NCI-H446 treated with DMSO at 0.1 percent for 48 hours (cell line): ENCODE measurements at regions not wholly inside any gene's neighbourhood (a gene's known extent, or its start where the extent isn't known, plus 50 kb on each side); places are given as distances from the start of the nearest gene placed in this dataset.

Source experiments
- DNase-seq: peaks from one replicate; lab custom pipeline; 2025; lab: John Stamatoyannopoulos, UW

- no peak for DNase-seq
Measured at GRCh38 chr4:125140966-125141495, 173.7 kb upstream of the FAT4 start.

DNA sequence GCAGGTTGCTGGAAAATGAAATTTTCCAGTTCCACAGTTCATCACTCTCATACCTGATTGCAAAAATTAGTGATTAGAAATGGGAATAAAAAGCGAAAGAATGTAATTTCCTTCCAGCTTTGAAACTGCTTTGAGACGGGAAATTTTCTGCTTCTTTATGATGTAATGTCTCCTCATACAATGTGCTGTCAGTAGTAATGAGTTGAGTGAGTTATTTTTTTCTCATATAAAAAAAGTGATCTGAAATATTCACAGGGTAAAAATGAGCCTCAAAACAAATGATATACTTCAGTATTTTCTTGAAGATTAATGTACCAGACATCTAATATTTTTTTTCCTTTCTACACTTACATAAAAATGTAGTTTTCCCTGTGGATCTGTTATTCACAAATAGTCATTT is 179.1 kb upstream of the FAT4 start:
- DNase-seq, result no peak

GRCh38 chr4:125132729-125133128 is 182.0 kb upstream of the FAT4 start:
- no peak for DNase-seq

DNA sequence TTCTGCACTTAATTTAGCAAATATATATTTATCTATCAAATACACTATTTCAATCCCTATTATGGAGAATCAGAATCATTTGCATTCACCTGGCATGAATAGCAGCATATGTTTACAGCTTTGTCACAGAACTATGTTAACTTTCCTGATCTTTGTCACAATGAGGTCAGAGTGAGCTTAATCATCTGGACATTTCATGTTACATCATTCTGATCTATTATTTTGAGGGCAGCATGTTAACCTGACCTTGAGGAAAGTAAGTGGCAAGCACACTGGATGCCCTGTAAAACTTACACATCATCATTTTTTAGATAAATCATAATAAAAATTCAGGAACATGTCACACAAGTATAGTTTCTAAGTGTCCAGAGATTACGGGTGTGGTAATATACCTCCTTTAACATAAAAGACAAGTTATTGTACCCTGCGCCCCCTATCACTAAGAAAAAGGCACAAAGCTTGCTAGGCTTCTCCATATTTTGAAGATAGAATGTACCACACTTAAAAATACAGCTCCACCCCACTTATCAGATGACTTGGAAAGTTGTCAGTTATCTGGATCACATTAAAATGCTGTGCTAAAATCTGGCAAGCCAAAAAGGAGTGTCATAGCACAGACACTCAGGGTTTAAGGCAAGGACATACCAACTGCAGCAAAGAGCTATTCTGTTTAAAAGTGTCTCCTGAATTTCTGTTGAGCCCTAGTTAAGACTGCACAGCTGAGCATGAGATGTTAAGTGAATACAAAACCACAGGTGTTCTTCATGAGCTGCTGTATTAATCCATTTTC is 182.7 kb upstream of the FAT4 start:
- DNase-seq, result no peak

- DNase-seq, result no peak
Measured at GRCh38 chr4:125125276-125125675, 189.5 kb upstream of the FAT4 start.

DNA sequence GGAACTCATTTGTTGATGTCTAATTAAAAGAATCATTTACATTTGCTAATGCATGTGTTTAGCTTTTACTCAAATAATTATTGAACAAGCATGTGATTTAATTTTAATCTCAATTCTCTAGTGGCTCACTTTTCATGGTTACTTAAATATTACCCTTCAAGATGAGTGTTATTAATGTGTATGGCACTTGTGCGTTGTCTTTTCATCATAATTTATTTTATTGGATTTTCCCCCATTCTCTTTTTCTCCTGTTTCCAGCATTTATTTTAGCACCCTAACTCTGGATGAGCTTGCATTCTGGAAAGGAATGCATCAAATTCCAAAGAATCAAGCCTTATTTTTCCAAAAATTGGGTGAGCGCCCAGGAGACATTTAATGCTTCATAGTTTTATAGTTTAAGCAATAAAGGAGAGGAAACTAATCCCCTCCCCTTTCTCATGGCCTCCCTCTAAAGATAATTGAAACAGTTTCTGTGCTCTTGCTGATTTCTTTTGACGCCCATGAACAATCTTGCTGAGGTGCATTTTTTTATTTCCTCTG is 191.1 kb upstream of the FAT4 start:
- DNase-seq, result peak; percentile 9

DNA sequence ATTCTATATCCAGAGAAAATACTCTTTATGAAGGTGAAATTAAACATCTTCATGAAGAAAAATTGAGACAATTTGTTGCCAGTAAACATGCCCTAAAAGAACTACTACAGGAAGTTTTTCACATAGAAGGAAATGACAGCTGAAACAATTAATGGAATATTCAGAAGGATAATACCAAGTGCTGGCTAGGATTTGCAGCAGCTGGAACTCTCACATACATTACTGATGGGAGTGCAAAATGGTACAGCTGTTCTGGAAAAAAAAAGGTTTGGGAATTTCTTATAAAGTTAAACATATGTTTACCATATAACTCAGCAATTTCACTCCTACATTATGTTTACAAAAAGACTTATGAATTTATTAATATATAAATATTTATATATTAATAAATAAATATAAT is 193.2 kb upstream of the FAT4 start:
- DNase-seq, result no peak

DNA sequence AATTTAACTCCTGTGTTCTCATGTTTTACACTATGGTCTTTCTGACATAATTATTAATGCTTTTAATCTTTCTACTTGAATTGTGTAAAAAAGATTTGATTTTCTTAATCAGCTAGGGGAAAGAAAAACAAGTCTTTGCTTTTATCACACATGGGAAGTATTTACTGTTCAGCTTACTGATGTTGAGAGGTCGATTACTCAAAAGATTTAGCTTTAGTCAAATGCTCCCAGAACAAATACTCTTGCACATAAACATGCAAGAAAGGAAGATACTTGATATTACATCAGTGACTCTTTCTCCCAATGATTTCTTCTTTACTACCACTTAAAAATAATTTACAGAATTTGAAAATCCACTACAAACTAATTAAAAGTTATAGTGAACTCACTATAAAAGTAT is 198.3 kb upstream of the FAT4 start:
- DNase-seq, result no peak

DNA sequence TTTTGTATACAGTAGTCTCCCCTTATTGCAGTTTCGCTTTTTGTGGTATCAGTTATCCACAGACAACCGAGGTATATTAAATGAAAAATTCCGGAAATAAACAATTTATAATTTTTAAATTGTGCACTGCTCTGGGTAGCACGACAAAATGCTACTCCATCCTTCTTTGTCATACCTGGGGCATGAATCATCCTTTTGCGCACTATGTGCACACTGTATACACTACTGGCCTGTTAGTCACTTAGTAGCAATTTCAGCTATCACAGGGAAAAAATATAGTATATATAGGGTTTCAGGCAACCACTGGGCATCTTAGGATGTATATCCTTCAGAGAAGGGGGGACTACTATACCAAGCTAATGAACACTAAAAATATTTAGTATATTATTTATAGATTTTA is 198.8 kb upstream of the FAT4 start:
- DNase-seq, result no peak

GRCh38 chr4:125115476-125115875 is 199.3 kb upstream of the FAT4 start:
- DNase-seq, result no peak

- no peak for DNase-seq
Measured at GRCh38 chr4:125112536-125112935, 202.2 kb upstream of the FAT4 start.

DNA sequence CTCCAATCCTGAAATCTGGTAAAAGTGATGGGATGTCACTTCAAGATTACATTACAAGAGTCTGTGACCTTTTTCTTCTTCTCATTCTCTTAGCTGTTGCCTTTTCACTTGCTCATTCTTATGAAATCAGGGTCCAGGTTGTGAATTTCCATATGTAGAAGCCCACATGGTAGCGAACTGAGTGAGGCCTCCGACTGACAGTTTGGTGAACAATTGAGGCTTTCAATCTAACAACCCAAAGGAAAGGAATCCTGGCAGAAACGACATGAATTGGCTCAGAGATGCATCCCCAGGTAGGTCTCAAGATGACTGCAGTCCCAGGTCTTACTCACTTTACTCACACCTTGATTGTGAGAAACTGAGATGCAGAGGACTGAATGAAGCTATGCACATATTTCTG is 203.4 kb upstream of the FAT4 start:
- DNase-seq, result no peak

DNA sequence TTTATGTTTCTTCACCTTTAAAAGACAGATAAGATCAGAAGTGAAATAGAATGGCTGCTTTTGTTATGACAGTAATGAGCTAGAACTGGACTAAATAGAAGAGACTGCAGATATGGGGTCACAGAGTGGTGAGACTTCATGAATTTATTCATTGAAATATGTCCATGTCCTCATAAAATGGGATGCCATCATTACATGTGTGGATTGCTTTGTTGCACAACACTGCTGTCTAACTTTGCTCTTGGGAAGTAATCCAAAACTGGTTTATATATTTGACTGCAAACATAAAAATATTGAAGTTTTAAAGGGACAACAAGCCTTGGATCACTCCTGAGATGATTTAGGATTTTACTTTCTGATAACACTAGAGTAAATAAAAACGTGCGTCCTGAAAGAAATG is 209.2 kb upstream of the FAT4 start:
- DNase-seq, result no peak

- no peak for DNase-seq
Measured at GRCh38 chr4:125104616-125105015, 210.1 kb upstream of the FAT4 start.

GRCh38 chr4:125101719-125102118 is 213.0 kb upstream of the FAT4 start:
- DNase-seq, result no peak

GRCh38 chr4:125097729-125098128 is 217.0 kb upstream of the FAT4 start:
- DNase-seq, result no peak

DNA sequence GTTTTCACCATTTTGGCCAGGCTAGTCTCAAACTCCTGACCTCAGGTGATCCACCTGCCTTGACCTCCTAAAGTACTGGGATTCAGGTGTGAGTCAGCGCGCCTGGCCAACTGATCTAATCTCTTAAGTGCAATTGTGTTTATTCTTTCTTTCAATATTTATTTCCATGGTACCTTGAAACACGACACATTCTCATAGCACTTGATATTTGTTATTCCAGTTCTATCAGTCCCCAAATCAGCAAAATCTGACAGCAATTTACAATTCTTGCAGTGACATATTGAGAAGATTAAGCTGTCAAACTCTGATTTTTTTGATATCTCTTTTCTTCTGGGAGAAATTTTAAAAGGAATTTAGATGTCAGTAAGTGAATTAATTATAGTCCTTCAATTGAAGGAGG is 218.1 kb upstream of the FAT4 start:
- DNase-seq, result no peak

DNA sequence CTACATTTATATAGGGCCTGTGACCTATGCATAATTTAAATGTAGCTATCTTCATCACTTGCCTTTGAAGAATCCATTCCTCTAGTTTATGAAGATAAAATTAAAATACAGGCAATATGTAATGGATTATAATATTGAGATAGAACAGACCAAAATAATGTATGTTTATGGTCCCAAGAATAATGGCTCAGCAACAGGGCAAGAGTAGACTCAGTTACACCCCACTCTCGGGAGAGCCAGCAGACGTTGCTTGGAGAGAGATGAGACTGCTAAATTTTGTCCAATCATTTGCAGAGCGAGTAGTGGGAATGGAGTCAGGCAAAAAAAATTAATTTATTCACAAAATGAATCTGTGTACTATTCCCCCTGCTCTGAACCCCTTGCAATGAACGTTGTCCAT is 223.2 kb upstream of the FAT4 start:
- no peak for DNase-seq

GRCh38 chr4:125091101-125091500 is 223.7 kb upstream of the FAT4 start:
- DNase-seq, result peak; percentile 3

DNA sequence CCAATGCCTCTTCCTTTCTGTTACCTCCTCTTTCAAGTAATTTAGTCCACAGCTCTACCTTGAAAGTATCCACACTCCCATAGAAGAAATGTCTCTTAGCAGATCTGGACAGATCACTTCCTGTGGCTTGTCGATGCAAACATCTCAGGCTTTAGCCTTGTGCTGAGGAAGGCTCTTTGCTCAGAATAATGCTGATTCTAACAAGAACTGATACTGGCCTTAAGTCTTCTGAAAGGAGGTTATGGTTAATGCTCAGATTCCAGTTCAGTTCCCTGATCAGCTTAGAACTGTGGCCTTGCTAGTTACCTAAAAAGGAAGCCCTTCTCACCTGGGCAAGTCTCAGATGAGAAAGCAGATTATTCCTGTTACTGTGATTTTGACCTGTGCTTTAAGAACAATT is 230.1 kb upstream of the FAT4 start:
- no peak for DNase-seq

DNA sequence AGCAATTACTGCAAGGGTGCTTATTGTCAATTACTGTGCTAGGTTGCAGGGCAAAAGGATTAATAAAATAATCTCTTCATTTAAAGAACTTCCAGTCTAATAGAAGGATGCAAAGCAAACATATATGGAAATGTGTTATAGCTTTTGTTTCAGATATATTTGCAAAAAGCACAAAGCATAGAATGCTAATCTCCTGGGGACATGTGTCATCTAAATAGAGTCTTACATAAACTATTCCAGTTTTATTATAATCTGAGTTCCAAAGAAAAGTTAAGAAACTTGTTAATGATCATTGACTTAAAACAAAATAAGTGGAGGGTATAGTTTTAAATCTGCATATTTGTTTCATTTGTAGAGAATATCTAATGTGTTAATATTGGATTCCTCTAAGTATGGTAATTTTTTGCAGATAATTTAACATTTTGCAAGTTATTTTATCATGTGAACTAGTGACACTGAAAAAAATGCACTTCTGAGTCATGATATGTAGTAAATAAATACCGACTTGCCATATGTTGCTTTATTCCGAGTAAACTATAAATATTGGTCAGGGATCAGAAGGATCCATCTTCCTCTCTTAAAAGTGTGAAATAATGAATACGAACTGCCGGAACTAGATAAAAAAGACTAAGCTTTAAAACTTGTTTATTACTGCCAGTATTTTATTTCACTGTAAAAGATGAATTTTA is 231.9 kb upstream of the FAT4 start:
- DNase-seq, result no peak

- no peak for DNase-seq
Measured at GRCh38 chr4:125072269-125072668, 242.5 kb upstream of the FAT4 start.

DNA sequence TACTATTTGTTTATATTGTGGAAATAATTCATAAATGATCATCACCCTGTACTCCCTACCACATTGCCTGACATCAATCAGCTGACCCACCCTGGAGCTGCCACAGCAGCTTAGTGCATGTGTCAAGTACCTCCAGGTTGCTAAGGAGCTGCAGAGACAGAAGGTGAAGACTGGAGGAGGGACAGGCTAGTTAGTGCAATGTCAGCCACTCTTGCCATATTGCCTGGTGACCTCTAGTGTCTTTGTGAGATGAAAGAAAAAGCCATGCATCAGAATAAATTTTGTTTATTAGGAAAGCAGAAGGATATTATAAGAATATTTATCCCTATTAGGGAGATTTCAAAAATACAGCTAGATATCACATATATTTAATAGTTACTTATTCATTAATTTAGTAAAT is 243.9 kb upstream of the FAT4 start:
- no peak for DNase-seq
